CD4-positive, alpha-beta T cell treated with Interleukin-10 for 1 hour (primary cell): ENCODE measurements at regions not wholly inside any gene's neighbourhood (a gene's known extent, or its start where the extent isn't known, plus 50 kb on each side); places are given as distances from the start of the nearest gene placed in this dataset.

ENCODE experiments used
- DNase-seq: peaks from one replicate; pipeline ENCODE4 v3.0.0-alpha.2; 2020

DNA sequence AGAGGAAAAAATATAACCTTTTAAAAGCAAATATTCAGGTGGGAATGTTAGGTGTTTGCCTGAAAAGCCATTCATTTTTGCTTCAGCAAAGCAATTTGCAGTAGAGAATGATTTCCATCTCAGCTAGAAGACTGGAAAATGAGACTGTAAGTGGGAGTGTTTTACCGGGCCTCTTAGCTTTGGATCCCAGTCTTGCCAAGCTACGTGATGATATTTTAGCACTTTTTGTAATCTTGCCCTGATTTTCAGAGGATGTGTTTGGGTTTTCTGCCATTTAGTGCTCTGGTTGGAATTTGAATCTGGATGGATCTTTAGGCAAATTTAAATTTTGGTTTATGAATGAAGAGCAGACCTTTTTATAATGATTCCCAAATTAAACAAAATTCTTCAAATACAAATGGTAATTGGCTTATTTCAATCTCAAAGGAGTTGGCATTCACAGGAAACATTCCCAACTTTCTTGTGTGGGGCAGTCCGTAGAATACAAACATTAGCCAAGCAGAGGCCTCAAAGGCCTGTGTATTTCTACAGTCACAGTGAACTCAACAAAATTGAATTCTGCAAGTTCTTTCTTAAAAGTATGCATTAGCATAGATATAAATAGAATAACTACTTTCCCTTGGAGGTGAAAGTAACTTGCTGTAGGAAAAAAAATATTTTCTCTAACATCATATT lies 646.4 kb downstream of the CDY2B start:
- DNase-seq: no peak

DNA sequence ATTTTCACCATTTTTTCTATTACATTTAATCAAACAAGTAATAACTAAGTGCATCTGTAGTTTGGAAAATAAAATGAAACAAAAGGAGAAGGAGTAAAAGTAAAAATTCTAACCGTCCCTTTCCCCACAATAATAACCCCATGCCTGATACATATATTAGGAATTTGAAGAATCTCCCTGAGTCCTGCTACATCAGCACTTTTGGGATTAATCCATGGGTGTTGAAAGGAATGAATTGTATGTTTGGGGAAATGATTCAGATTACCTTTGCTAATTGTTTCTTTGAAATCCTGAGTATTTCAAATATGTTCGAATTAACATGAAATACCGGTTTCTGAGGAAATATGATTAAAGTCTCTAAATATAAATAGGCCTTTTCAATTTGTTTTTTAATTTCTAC lies 648.0 kb downstream of the CDY2B start:
- no peak for DNase-seq

DNA sequence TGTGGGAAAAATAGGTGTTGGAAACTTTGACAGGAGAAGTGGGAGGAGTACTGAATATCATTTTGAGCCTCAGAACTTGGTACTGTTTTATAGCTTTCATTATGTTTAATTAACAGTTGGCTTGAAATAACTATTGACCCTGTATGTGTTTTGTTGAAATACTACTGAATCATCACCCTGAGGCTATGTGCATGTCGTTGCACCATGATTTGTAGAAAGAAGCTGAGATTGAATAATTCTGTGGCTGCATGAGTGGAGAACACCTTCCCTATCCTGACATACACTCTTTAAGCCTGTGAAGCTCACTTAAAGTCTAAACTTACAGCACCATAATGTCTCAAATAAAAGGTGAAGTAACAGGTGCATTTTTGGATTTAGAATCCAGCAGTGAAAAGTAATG lies 656.5 kb downstream of the CDY2B start:
- no peak for DNase-seq

DNA sequence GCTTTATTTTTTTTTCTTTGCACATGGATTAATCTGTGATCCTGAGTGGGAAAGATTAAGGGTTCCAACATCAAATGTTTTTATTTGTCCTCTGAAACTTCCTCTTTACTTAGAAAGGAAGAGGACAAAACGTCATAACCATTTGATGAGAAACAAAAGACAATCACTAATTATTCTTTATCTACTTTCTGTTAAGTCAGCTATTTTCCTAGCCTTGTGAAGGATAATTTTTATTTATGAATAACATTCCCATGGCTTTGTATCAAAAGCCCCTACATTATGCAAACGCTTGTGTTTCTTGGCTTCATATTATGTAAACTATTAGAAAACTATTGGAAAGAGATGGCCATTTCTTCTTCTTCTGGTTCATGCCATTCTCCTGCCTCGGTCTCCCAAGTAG lies 677.6 kb downstream of the CDY2B start:
- no peak for DNase-seq

DNA sequence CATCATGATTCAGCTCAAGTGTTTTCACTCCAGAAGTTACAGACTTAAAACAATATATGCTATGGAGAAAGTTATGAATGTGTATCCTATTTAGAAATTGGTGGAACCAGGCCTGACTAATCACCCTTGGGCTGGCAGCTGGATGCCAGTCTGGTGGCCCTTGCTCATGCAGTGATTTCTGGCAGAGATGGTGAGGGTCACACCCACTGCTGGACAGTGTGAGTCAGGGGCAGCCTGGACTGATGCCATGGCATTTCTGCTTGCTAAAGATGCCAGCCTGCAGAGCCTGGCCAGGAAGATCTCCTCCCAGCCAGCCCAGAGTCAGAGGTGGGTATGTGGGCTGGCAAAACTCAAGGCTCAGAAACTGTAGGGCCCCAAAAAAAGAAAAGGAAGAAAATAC lies 695.7 kb downstream of the CDY2B start:
- no peak for DNase-seq

DNA sequence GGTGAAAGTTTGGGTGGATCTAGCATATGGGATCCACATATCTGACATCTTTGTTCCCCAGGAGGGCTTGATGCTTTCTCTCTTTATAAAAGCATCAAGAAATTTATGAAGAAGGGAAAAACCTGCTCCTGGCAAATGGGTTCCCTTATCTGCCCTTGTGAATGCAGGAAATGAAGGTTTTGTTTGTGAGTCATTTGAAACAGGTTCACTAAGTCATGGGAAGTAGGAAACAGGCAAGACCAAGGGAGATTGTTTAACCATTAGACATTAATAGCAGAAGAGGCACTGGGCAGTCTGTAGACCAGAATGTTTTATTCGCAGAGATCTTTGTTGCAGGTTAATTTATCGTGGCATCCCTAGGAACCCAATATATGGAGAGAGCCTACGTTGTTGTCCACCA lies 713.1 kb downstream of the CDY2B start:
- DNase-seq: no peak

DNA sequence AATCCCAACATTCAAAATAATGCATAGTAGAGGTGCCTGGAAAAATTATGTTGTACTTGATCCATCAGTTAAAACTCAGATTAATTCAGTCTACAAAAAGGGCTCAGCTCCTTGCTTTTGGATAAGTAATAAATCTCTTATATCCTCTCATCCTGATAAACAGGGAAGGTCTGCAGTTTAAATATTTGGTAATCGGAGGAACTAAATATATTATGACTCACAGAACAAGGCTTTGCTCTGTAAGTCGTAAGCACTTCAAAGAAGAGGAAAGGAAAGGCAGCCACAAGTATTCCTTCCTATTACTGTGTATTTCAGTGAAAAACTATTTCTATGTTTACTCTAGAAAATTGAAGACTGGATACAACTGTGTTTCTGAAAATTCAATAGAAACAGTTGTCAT lies 757.9 kb downstream of the CDY2B start:
- DNase-seq: no peak

DNA sequence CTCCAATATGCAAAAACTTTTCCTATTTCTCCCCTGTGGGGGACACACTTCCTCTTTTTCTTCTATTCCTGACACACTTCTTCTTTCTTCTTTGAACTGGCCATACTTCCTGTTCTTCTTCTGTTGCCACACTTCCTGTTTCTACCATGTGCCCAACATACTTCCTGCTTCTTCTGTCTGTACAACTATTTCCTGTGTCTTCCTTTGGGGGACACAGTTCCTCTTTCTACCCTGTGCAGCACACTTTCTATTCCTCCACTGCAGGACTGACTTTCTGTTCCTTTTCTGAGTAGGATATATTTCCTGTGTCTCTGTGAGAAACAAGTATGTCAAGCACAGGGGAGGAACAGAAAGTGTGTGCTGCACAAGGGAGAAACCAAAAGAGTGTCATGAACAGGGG lies 794.7 kb downstream of the CDY2B start:
- no peak for DNase-seq

DNA sequence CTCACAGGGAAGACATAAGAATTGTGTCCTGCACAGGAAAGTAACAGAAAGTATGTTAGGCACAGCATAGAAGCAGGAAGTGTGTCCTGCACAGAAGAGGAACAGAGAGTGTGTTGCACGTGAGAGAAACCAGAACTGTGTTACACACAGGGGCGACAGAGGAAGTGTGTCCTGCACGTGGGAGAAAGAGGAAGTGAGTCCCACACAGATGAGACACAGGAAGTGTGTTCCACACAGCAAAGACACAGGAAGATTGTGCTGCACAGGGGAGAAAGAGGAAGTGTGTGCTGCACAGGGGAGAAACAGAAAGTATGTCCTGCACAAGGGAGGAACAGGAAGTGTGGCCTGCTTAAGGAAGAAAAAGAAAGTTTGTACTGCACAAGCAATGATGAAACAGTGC lies 800.1 kb downstream of the CDY2B start:
- DNase-seq: no peak

DNA sequence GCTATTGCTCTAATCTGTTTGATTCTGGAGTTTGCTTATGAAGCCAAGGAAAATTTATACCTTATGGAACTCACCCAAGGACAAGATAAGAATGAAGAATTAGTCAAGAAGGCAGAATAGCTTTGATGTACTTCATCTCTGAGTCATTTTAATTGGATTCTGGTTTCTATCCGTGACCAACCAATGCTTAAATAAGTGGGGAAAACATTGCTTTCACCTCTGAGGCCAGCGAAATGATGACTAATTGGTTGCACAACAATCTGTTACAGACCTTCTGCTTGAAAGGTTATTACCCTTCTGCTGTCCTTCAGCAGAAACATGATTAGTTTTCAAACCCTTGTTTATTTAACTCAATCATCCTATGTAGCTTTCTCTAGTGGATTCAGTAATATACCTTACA lies 812.7 kb downstream of the CDY2B start:
- DNase-seq: no peak

DNA sequence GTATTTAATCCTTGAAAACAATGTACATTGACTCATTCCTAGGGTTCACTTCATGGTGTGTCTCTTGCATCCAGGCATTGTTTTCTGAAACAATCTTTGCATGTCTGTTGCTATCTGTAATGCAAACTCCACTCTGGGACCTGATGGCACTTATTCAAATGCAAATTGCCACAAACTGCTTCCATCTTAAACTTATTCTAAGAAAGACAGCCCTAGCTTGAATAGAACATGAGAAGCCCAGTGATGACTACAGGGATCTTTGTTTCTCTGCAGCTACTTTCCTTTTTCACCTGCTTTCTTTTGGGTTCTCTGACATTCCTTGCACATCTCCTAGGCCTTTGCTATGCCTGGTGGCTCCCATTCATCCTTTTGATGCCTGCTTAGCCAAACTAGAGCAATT lies 827.0 kb downstream of the CDY2B start:
- no peak for DNase-seq

DNA sequence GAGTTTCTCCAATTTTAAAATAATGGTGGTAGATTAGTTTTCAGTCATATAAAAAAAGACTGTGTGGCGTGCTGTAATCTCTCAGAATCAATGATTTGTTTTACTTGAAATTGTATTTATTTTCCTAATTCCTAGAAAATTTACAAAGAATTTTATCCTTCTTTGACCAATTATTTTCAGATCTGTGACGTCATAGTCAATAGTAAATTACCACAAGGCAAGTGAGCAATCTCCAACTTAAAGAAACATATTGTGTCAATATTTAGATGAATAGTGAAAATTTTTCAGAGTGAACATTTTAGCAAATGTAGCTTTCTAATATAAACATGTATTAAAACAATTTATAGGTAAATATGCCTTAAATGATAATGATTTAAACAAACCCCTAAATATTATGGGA lies 829.6 kb downstream of the CDY2B start:
- DNase-seq: no peak

DNA sequence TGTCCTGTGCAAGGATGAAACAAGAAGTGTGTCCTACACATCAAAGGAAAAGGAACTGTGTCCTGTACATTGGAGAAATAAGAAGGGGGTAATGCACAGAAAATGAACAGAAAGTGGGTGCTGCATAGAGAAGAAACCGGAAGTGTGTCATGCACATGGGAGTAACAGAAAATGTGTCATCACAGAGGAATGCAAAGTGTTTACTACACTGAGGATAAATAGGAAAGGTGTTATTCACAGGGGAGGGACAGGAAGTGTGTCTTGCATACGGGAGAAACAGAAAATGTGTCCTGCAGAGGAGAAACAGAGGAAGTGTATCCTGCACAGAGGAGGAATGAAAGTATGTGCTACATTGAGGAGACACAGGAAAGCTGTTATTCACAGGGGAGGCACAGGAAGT lies 834.9 kb downstream of the CDY2B start:
- no peak for DNase-seq

DNA sequence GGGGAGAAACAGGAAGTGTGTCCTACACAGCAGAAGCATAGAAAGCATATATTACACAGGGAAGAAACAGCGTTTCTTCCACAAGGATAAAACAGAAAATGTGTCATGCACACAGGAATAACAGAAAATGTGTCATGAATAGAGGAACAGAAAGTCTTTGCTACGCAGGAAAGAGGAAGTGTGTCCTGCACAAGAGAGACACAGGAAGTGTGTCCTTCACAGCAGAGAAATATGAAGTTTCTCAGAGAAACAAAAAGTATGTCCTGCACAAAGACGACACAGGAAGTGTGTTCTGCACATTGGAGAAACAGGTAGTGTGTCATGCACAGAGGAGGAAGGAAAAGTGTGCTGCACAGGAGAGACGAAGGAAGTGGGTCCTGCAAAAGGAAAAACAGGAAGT lies 835.3 kb downstream of the CDY2B start:
- no peak for DNase-seq

DNA sequence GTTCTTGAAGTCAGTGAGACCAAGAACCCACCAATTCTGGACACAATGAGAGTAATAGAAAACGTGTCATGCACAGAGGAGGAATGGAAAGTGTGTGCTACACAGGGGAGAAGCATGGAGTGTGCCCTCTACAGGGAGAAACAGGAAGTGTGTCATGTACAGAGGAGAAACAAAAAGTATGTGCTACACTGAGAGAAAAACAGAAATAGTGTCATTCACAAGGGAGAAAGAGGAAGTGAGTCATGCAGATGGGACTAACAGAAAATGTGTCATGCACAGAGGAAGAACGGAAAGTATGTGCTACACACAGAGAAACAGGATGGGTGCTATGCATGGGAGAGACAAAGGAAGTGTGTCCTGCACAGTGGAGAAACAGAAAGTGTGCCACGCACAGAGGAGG lies 835.7 kb downstream of the CDY2B start:
- DNase-seq: no peak

DNA sequence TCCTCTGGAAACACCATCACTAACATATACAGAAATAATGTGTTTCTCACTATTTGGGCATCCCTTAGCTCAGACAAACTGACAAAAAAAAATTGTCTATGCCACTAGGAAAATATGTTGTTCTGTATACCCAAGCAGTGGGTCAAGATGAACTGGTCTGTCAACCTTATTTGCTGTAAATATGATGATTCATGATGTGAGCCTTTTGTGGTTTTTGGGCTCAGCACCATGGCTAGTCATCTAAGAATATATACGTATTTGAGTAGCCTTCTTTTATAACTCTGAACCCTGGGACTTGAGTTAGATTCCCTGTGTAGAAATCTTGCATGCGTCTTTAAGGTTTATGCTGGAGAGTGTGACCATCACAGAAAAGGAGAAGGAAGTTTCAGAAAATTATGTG lies 841.6 kb downstream of the CDY2B start:
- DNase-seq: no peak

DNA sequence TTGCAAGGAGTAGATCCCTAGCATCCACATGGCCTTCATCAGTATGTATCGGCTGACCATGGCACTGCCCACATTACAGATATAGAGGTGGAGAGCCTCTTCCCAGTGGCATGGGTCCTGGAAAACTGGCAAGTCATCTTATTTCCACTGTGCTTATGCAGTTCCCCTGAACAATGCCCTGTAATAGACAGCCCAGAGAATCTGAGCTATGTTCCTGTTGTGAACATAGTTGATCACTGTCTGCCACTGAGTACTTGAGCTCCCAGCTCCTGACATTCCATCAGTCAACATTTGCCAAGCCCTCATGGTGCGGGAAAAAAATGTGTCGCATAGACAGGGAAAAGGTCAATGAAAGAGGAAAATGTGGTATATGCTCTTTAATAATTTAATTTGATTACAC lies 861.9 kb downstream of the CDY2B start:
- no peak for DNase-seq

DNA sequence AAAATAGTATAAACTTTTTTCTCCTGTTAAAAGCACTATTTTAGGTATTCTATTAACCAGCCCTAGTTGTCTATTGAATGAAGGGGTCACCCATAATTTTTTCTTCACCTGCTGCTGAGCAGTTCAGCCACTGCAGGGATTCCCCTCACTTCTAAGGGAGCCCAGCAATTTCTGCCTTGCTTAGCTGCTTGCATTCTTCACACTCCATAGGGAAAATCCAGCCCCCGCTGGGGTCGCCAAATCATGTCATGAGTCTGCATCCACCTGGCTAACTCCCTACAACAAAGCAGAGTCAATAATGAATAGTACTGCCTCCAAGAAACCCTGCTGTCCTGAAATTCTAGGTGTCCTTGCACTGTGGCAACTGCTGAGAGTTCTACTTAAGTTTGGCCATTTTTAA lies 886.5 kb downstream of the CDY2B start:
- no peak for DNase-seq

DNA sequence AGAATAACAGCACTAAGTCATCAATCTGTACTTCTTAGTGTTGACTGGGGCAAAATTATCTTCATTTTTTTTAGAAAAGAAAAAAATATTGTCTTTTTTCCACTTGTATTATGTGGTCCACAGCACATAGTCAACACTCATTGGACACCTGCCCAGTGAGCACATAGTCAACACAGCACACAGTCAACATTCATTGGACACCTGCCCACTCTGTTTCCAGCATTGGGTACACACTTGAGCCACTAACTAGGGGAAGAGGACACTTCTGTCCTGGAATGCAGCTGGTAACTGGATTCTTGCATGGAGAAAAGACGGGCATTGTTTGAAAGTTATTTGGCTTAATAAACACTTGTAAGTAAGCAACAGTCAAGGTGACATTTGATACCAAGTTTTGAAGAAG lies 898.2 kb downstream of the CDY2B start:
- no peak for DNase-seq

DNA sequence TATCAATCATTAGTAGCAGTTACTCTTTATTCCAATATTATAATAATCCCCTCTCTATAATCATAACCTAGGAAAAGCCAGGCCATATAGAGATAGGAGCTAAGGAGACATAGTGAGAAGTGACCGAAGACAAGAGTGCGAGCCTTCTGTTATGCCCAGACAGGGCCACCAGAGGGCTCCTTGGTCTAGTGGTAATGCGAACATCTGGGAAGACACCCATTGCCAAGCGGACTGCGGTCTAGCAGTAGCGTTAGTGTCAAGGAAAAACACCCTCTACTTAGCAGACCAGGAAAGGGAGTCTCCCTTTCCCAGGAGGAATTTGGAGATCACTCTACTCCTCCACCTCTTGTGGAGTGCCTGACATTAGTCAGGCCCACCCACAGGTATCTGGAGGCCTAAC lies 920.9 kb downstream of the CDY2B start:
- no peak for DNase-seq

DNA sequence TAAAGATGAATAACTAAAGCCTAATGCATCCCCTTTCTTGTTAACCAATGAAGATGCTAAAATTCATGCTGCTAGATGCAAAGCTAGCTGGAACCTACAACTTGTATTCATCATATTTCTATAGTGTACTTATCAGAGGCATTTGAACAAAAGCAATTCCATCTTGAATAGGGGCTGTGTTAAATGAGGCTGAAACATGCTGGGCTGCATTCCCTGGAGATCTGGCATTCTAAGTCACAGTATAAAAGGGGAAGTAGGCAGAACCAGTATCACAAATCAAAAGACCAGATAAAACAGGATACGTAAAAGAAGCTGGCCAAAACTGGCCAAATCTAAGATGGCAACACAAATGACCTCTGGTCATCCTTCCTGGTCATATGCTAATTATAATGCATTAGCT lies 932.8 kb downstream of the CDY2B start:
- DNase-seq: no peak
